ENCODE measurements at regions not wholly inside any gene's neighbourhood (a gene's known extent, or its start where the extent isn't known, plus 50 kb on each side); places are given as distances from the start of the nearest gene placed in this dataset.

GRCh38 chr6:90758741-90759140, 171.9 kb upstream of the MAP3K7 start:
- Histone ChIP-seq H3K9ac (ENCODE audit: control insufficient read depth, insufficient read depth, low read length) (no peak overlapping the region), H3K27me3 (replicated peaks in 1 of 2; ENCODE audit: control insufficient read depth in 2 of 2, insufficient read depth in 2 of 2, low read length in 1 of 2) (no peaks in the 10 kb centered on the region), H4K20me1 (ENCODE audit: control insufficient read depth, insufficient read depth) (no peaks in the 10 kb centered on the region), H3K36me3 (ENCODE audit: control insufficient read depth in 2 of 2, insufficient read depth in 2 of 2, low read length in 1 of 2) (no peaks in the 10 kb centered on the region), H3K4me3 (no peak overlapping the region), H3K9me3 (replicated peaks; ENCODE audit: control insufficient read depth, insufficient read depth, low read length) (no peaks in the 10 kb centered on the region), H3K27ac (ENCODE audit: control insufficient read depth, insufficient read depth) (no peak overlapping the region), H3K4me2 (ENCODE audit: control insufficient read depth, insufficient read depth) (no peak overlapping the region), H3K4me1 (ENCODE audit: control insufficient read depth, insufficient read depth, low read length) (no peaks in the 10 kb centered on the region), H2AFZ (ENCODE audit: control insufficient read depth, low read depth, low read length) (no peak overlapping the region), H3K79me2 (ENCODE audit: control insufficient read depth, insufficient read depth, low read length) (no peaks in the 10 kb centered on the region)
- no peak for TF ChIP-seq EED (IDR thresholded peaks at IDR 0.05; ENCODE audit: low read depth)
- SMC1A ChIA-PET (ENCODE audit: uncharacterized antibody, unreplicated experiment) = interaction anchor here (1.1 kb wide), 1 partner anchor 12 kb away, joined by 3 read pairs; no protein-coding TSS in a partner anchor
- DNase-seq (ENCODE audit: low read depth, low spot score) = no peak
- CTCF ChIA-PET = no interaction called here
- intact Hi-C loops (cut with micrococcal nuclease; ENCODE audit: unreplicated experiment) = no loop called here
- 22% methylated on average over 3 of the region's 3 CpGs for WGBS (ENCODE audit: insufficient coverage, insufficient replicate concordance, low lambda C conversion rate, missing lambda C conversion rate)
- POLR2A ChIA-PET = no interaction called here
- RAD21 ChIA-PET (ENCODE audit: unreplicated experiment) = no interaction called here
- ATAC-seq = no peak
- no peak for FAIRE-seq
- BruUV-seq (replicated peaks) = no TSS peak
- in situ Hi-C loops (cut with MboI) = no loop called here

GRCh38 chr6:90753820-90754643, 167.2 kb upstream of the MAP3K7 start:
- POLR2A ChIA-PET = no interaction called here

More at GRCh38 chr6:90753820-90754643, 167.2 kb upstream of the MAP3K7 start:
- SMC1A ChIA-PET (ENCODE audit: uncharacterized antibody, unreplicated experiment) = no interaction called here
- Histone ChIP-seq H3K79me2 (ENCODE audit: control insufficient read depth, insufficient read depth, low read length) (no peaks in the 10 kb centered on the region), H3K9me3 (replicated peaks; ENCODE audit: control insufficient read depth, insufficient read depth, low read length) (no peaks in the 10 kb centered on the region), H3K36me3 (ENCODE audit: control insufficient read depth in 2 of 2, insufficient read depth in 2 of 2, low read length in 1 of 2) (no peaks in the 10 kb centered on the region), H3K4me1 (ENCODE audit: control insufficient read depth, insufficient read depth, low read length) (no peaks in the 10 kb centered on the region), H3K27me3 (replicated peaks in 1 of 2; ENCODE audit: control insufficient read depth in 2 of 2, insufficient read depth in 2 of 2, low read length in 1 of 2) (no peaks in the 10 kb centered on the region), H4K20me1 (ENCODE audit: control insufficient read depth, insufficient read depth) (no peaks in the 10 kb centered on the region), H3K4me2 (ENCODE audit: control insufficient read depth, insufficient read depth) (no peak overlapping the region), H3K9ac (ENCODE audit: control insufficient read depth, insufficient read depth, low read length) (no peak overlapping the region), H3K27ac (ENCODE audit: control insufficient read depth, insufficient read depth) (no peak overlapping the region), H3K4me3 (no peak overlapping the region), H2AFZ (ENCODE audit: control insufficient read depth, low read depth, low read length) (no peak overlapping the region)
- CTCF ChIA-PET = no interaction called here
- no peak for DNase-seq (ENCODE audit: low read depth, low spot score)
- no peak for TF ChIP-seq RAD51 (IDR thresholded peaks at IDR 0.05)
- TF ChIP-seq BACH1 (IDR thresholded peaks at IDR 0.05; ENCODE audit: borderline replicate concordance) = no peak
- RAD21 ChIA-PET (ENCODE audit: unreplicated experiment) = no interaction called here
- intact Hi-C loops (cut with micrococcal nuclease; ENCODE audit: unreplicated experiment) (no loop called here), in situ Hi-C loops (cut with MboI) (no loop called here)
- BruUV-seq (replicated peaks) = no TSS peak
- no peak for FAIRE-seq
- WGBS (ENCODE audit: insufficient coverage, insufficient replicate concordance, low lambda C conversion rate, missing lambda C conversion rate) = 55% methylated on average over 8 of the region's 8 CpGs
- no peak for ATAC-seq

All from GM12878 (cell line).